Breast epithelium (tissue), 3 donors: ENCODE measurements at regions not wholly inside any gene's neighbourhood (a gene's known extent, or its start where the extent isn't known, plus 50 kb on each side); places are given as distances from the start of the nearest gene placed in this dataset.

Experiments
- CTCF ChIP-seq, 3 donors: fragments of 450-650 bp; IDR thresholded peaks; one replicate each; pipeline ENCODE4 v1.5.1; 2016 to 2017; ENCODE audit warnings: antibody characterized with exemption in 3 of 3, mild to moderate bottlenecking in 3 of 3, moderate library complexity in 3 of 3
- POLR2A ChIP-seq: fragments of 450-650 bp; IDR thresholded peaks from one replicate; pipeline ENCODE4 v1.6.1; 2016; ENCODE audit warnings: antibody characterized with exemption, mild to moderate bottlenecking, moderate library complexity
- POLR2AphosphoS5 ChIP-seq, 3 donors: sonication (generic); formaldehyde crosslinking; IDR thresholded peaks; one replicate each; pipeline ENCODE4 v1.6.1; 2017; ENCODE audit warnings: antibody characterized with exemption in 3 of 3

- TF ChIP-seq CTCF (IDR thresholded peaks at IDR 0.05) (no peak), POLR2AphosphoS5 (IDR thresholded peaks at IDR 0.05) (no peak), POLR2A (no peak)
These were observed 103.5 kb upstream of the C5orf63 start for GRCh38 chr5:127176769-127177168.
